Trophoblast cell (in vitro differentiated cells and primary cell): ENCODE measurements at regions not wholly inside any gene's neighbourhood (a gene's known extent, or its start where the extent isn't known, plus 50 kb on each side); places are given as distances from the start of the nearest gene placed in this dataset.

Experiments
- DNase-seq, 2 donors: peaks; one replicate each; pipeline ENCODE4 v3.0.0-alpha.2; 2016
- H2AFZ ChIP-seq: 2 replicates; pipeline ENCODE4 v1.6.1; 2013; ENCODE audit warnings: low read length, moderate library complexity, mild to moderate bottlenecking; ENCODE audit not compliant: insufficient read depth, poor library complexity
- H2AK5ac ChIP-seq: 2 replicates; pipeline ENCODE4 v1.6.1; 2013; ENCODE audit warnings: mild to moderate bottlenecking, low read length
- H2BK120ac ChIP-seq: 2 replicates; pipeline ENCODE4 v1.6.1; 2013; ENCODE audit warnings: low read length, mild to moderate bottlenecking, moderate library complexity; ENCODE audit not compliant: insufficient read depth, poor library complexity
- H2BK12ac ChIP-seq: 2 replicates; pipeline ENCODE4 v1.6.1; 2013; ENCODE audit warnings: mild to moderate bottlenecking, low read length, moderate library complexity
- H2BK5ac ChIP-seq: 2 replicates; pipeline ENCODE4 v1.6.1; 2013; ENCODE audit warnings: low read length, low read depth, moderate library complexity, mild to moderate bottlenecking; ENCODE audit not compliant: poor library complexity
- H3K14ac ChIP-seq: 2 replicates; pipeline ENCODE4 v1.6.1; 2013; ENCODE audit warnings: mild to moderate bottlenecking, low read length
- H3K18ac ChIP-seq: 2 replicates; pipeline ENCODE4 v1.6.1; 2013; ENCODE audit warnings: mild to moderate bottlenecking, low read length
- H3K23ac ChIP-seq: 2 replicates; pipeline ENCODE4 v1.6.1; 2013; ENCODE audit warnings: low read length
- H3K27ac ChIP-seq: 2 replicates; pipeline ENCODE4 v1.5.1; 2013; ENCODE audit warnings: low read depth, mild to moderate bottlenecking, inconsistent platforms, low read length, moderate library complexity
- H3K27me3 ChIP-seq: 2 replicates; pipeline ENCODE4 v1.6.1; 2013; ENCODE audit warnings: inconsistent platforms, mild to moderate bottlenecking, low read length, moderate library complexity; ENCODE audit not compliant: insufficient read depth
- H3K36me3 ChIP-seq, 2 experiments: 1 replicate in 1 of 2; 2 replicates in 1 of 2; pipeline ENCODE4 v1.6.1; 2013; ENCODE audit warnings: low read length in 2 of 2, mild to moderate bottlenecking in 2 of 2, moderate library complexity in 1 of 2; ENCODE audit not compliant: insufficient read depth in 2 of 2, control insufficient read depth in 1 of 2
- H3K4ac ChIP-seq: 2 replicates; pipeline ENCODE4 v1.6.1; 2013; ENCODE audit warnings: low read depth, mild to moderate bottlenecking, low read length, moderate library complexity
- H3K4me1 ChIP-seq, 2 experiments: 1 replicate in 1 of 2; 2 replicates in 1 of 2; pipeline ENCODE4 v1.6.1; 2013; ENCODE audit warnings: low read length in 2 of 2, mild to moderate bottlenecking in 2 of 2, moderate library complexity in 1 of 2; ENCODE audit not compliant: insufficient read depth in 2 of 2, control insufficient read depth in 1 of 2
- H3K4me2 ChIP-seq: 2 replicates; pipeline ENCODE4 v1.6.1; 2013; ENCODE audit warnings: inconsistent platforms, mild to moderate bottlenecking, low read length, moderate library complexity
- H3K4me3 ChIP-seq: 2 replicates; pipeline ENCODE4 v1.5.1; 2013; ENCODE audit warnings: mild to moderate bottlenecking, low read depth, low read length, inconsistent platforms
- H3K79me1 ChIP-seq: one replicate; pipeline ENCODE4 v1.6.1; 2013; ENCODE audit warnings: low read length
- H3K79me2 ChIP-seq: 2 replicates; pipeline ENCODE4 v1.6.1; 2013; ENCODE audit warnings: low read length, mild to moderate bottlenecking; ENCODE audit not compliant: control insufficient read depth, insufficient read depth, poor library complexity
- H3K9ac ChIP-seq: 2 replicates; pipeline ENCODE4 v1.6.1; 2013; ENCODE audit warnings: mild to moderate bottlenecking, low read length
- H3K9me3 ChIP-seq: 2 replicates; pipeline ENCODE4 v1.6.1; 2013; ENCODE audit warnings: low read depth, mild to moderate bottlenecking, control low read depth, inconsistent platforms, low read length; ENCODE audit not compliant: insufficient read depth
- H4K12ac ChIP-seq: 2 replicates; pipeline ENCODE4 v1.6.1; 2013; ENCODE audit warnings: low read depth, mild to moderate bottlenecking, low read length, moderate library complexity
- H4K8ac ChIP-seq: 2 replicates; pipeline ENCODE4 v1.6.1; 2013; ENCODE audit warnings: low read depth, mild to moderate bottlenecking, low read length, moderate library complexity
- H4K91ac ChIP-seq: one replicate; pipeline ENCODE4 v1.6.1; 2013; ENCODE audit warnings: low read depth, mild to moderate bottlenecking, low read length, moderate library complexity
- WGBS: extraction: QIAGEN DNeasy Blood & Tissue Kit; methylation state at CpG from one replicate; pipeline ENCODE4 v1.1.7; 2013; ENCODE audit warnings: missing lambda C conversion rate; ENCODE audit not compliant: insufficient read length, insufficient coverage; ENCODE audit errors: extremely low coverage; 5-methylcytosine and 5-hydroxymethylcytosine counted together

DNA sequence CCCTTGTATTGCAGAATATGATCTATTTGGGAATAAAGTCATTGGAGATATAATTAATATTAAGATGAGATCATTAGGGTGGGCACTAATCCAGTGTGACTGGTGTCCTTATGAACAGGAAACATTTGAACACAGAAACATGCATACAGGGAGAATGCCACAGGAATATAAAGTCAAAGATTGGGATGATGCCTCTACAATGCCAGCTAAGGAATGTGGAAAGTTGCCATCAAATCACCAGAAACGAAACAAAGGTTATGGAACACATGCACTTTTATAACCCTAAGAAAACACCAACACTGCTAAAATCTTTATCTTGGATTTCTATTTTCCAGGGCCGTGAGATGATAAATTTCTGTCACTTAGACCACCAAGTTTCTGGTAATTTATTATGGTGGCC, 442.4 kb upstream of the BCHE start:
- no peak overlapping the region for H2BK5ac ChIP-seq
- DNase-seq, result no peak
- H4K91ac ChIP-seq, result no peak overlapping the region
- no peak overlapping the region for H4K12ac ChIP-seq
- H2AFZ ChIP-seq, result no peak overlapping the region
- H3K4me3 ChIP-seq, result no peak overlapping the region
- no peaks in the 10 kb centered on the region for H3K79me1 ChIP-seq
- WGBS, result no CpG with 5 or more reads among the region's 2 CpGs
- no peak overlapping the region for H3K14ac ChIP-seq
- no peak overlapping the region for H2BK120ac ChIP-seq
- H3K4me2 ChIP-seq, result no peak overlapping the region
- H3K27ac ChIP-seq, result no peak overlapping the region
- no peak overlapping the region for H3K9ac ChIP-seq
- H3K4me1 ChIP-seq, result no peaks in the 10 kb centered on the region
- no peak overlapping the region for H3K4ac ChIP-seq
- no peaks in the 10 kb centered on the region for H3K36me3 ChIP-seq
- no peaks in the 10 kb centered on the region for H3K27me3 ChIP-seq
- no peak overlapping the region for H2BK12ac ChIP-seq
- H3K18ac ChIP-seq, result no peak overlapping the region
- H4K8ac ChIP-seq, result no peak overlapping the region
- no peaks in the 10 kb centered on the region for H3K79me2 ChIP-seq
- H3K23ac ChIP-seq, result no peak overlapping the region
- no peaks in the 10 kb centered on the region for H3K9me3 ChIP-seq
- H2AK5ac ChIP-seq, result no peak overlapping the region

- H2BK12ac ChIP-seq, result no peak overlapping the region
- no peaks in the 10 kb centered on the region for H3K4me1 ChIP-seq
- H4K12ac ChIP-seq, result no peak overlapping the region
- WGBS, result no CpG with 5 or more reads among the region's 1 CpG
- no peak overlapping the region for H2AK5ac ChIP-seq
- no peak for DNase-seq
- H4K91ac ChIP-seq, result no peak overlapping the region
- H3K23ac ChIP-seq, result no peak overlapping the region
- H3K27me3 ChIP-seq, result no peaks in the 10 kb centered on the region
- H3K4ac ChIP-seq, result no peak overlapping the region
- H3K9ac ChIP-seq, result no peak overlapping the region
- H3K27ac ChIP-seq, result no peak overlapping the region
- H3K79me1 ChIP-seq, result no peaks in the 10 kb centered on the region
- H3K79me2 ChIP-seq, result no peaks in the 10 kb centered on the region
- no peak overlapping the region for H3K14ac ChIP-seq
- no peak overlapping the region for H2BK120ac ChIP-seq
- no peak overlapping the region for H4K8ac ChIP-seq
- no peak overlapping the region for H3K18ac ChIP-seq
- H3K4me3 ChIP-seq, result no peak overlapping the region
- H2BK5ac ChIP-seq, result no peak overlapping the region
- H3K36me3 ChIP-seq, result no peaks in the 10 kb centered on the region
- no peak overlapping the region for H3K4me2 ChIP-seq
- H2AFZ ChIP-seq, result no peak overlapping the region
- no peaks in the 10 kb centered on the region for H3K9me3 ChIP-seq
Measured at GRCh38 chr3:166275024-166275390, 437.8 kb upstream of the BCHE start.

DNA sequence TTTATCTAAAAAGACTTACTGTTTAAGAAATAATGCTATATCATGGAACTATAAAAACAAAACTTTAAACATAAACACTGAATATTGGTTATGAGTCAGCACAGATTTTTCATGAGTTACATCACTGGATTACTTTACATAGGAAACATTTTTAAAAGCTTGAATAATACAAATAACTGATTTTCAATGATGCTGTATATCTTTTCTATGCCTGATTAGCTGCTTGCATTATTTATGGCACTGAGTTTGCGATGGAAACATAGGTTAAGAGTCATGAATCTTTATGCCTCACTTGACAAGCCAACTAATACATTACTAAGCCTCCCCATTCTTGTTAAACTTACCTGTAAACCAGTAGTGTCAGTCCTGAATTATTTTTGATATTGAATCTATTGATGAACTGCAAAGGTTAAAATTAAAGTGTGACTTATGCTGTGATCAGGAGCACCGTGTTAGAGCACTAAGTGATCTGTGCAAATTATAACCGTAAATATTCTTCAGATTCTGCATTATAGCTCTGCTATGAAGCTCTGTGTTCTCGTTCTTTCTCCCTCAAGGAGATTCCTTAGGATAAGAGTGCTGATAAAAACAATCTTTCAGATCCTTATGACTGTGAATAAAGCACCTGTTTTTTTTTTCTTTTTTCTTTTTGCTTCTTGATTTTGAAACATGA, 437.3 kb upstream of the BCHE start:
- H3K23ac ChIP-seq, result no peak overlapping the region
- H4K12ac ChIP-seq, result no peak overlapping the region
- H3K36me3 ChIP-seq, result no peaks in the 10 kb centered on the region
- no peak overlapping the region for H2AK5ac ChIP-seq
- no peaks in the 10 kb centered on the region for H3K4me1 ChIP-seq
- no peak overlapping the region for H2BK5ac ChIP-seq
- no peak overlapping the region for H4K8ac ChIP-seq
- no peak overlapping the region for H3K4me2 ChIP-seq
- H3K79me1 ChIP-seq, result no peaks in the 10 kb centered on the region
- no peak overlapping the region for H3K4ac ChIP-seq
- DNase-seq, result no peak
- no peak overlapping the region for H2AFZ ChIP-seq
- no peak overlapping the region for H3K4me3 ChIP-seq
- H3K27ac ChIP-seq, result no peak overlapping the region
- no CpG with 5 or more reads among the region's 4 CpGs for WGBS
- no peak overlapping the region for H3K14ac ChIP-seq
- H3K18ac ChIP-seq, result no peak overlapping the region
- no peak overlapping the region for H2BK120ac ChIP-seq
- H3K27me3 ChIP-seq, result no peaks in the 10 kb centered on the region
- H4K91ac ChIP-seq, result no peak overlapping the region
- no peaks in the 10 kb centered on the region for H3K9me3 ChIP-seq
- no peaks in the 10 kb centered on the region for H3K79me2 ChIP-seq
- no peak overlapping the region for H3K9ac ChIP-seq
- no peak overlapping the region for H2BK12ac ChIP-seq

- H2BK12ac ChIP-seq, result no peak overlapping the region
- WGBS, result no CpG with 5 or more reads among the region's 1 CpG
- H2BK5ac ChIP-seq, result no peak overlapping the region
- H2AK5ac ChIP-seq, result no peak overlapping the region
- H3K36me3 ChIP-seq, result no peaks in the 10 kb centered on the region
- no peaks in the 10 kb centered on the region for H3K9me3 ChIP-seq
- H3K27me3 ChIP-seq, result no peaks in the 10 kb centered on the region
- no peaks in the 10 kb centered on the region for H3K79me2 ChIP-seq
- no peak overlapping the region for H3K23ac ChIP-seq
- H4K91ac ChIP-seq, result no peak overlapping the region
- no peak overlapping the region for H3K4ac ChIP-seq
- H3K4me3 ChIP-seq, result no peak overlapping the region
- no peak for DNase-seq
- no peak overlapping the region for H2AFZ ChIP-seq
- H2BK120ac ChIP-seq, result no peak overlapping the region
- H4K12ac ChIP-seq, result no peak overlapping the region
- H3K9ac ChIP-seq, result no peak overlapping the region
- no peaks in the 10 kb centered on the region for H3K4me1 ChIP-seq
- H3K4me2 ChIP-seq, result no peak overlapping the region
- H3K79me1 ChIP-seq, result no peaks in the 10 kb centered on the region
- no peak overlapping the region for H3K27ac ChIP-seq
- H3K18ac ChIP-seq, result no peak overlapping the region
- H4K8ac ChIP-seq, result no peak overlapping the region
- H3K14ac ChIP-seq, result no peak overlapping the region
Measured at GRCh38 chr3:166270429-166270828, 433.2 kb upstream of the BCHE start.
